ENCODE measurements at regions not wholly inside any gene's neighbourhood (a gene's known extent, or its start where the extent isn't known, plus 50 kb on each side); places are given as distances from the start of the nearest gene placed in this dataset.
"Not testable (repeated sequence)": the region's sequence is repeated elsewhere in the genome, so short reads cannot be mapped to it uniquely, and the experiment has no call there.

DNA sequence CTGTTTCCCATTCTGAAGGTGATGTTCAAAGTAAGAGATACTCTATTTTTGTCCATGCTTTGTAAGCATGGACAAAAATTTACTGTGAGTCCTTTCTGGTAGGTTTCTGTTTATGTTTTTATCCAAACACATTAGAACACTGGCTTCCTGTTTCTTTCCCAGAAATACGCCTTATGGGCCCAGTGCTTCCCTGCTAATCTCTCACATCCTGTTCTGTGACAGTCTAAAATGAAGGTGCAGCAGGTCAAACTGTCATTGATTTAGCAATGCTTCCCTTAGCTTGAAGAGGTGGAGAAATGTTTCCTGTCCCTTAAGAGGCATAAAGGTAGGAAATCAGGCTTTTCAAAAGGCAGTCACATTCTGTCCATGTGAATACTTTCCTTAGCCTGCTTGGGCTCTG is 305.6 kb downstream of the RPS29 start:
- TF ChIP-seq, protein P1, sequence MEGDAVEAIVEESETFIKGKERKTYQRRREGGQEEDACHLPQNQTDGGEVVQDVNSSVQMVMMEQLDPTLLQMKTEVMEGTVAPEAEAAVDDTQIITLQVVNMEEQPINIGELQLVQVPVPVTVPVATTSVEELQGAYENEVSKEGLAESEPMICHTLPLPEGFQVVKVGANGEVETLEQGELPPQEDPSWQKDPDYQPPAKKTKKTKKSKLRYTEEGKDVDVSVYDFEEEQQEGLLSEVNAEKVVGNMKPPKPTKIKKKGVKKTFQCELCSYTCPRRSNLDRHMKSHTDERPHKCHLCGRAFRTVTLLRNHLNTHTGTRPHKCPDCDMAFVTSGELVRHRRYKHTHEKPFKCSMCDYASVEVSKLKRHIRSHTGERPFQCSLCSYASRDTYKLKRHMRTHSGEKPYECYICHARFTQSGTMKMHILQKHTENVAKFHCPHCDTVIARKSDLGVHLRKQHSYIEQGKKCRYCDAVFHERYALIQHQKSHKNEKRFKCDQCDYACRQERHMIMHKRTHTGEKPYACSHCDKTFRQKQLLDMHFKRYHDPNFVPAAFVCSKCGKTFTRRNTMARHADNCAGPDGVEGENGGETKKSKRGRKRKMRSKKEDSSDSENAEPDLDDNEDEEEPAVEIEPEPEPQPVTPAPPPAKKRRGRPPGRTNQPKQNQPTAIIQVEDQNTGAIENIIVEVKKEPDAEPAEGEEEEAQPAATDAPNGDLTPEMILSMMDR (IDR thresholded peaks at IDR 0.05; ENCODE audit: low read depth, low read length): no peak
- no peak overlapping the region for H3K4me3 ChIP-seq (ENCODE audit: low read depth, low read length)
- in situ Hi-C loops (cut with HindIII; ENCODE audit: low sequenced_read_pairs): no loop called here
- DNase-seq (ENCODE audit: low read depth, low spot score): no peak

DNA sequence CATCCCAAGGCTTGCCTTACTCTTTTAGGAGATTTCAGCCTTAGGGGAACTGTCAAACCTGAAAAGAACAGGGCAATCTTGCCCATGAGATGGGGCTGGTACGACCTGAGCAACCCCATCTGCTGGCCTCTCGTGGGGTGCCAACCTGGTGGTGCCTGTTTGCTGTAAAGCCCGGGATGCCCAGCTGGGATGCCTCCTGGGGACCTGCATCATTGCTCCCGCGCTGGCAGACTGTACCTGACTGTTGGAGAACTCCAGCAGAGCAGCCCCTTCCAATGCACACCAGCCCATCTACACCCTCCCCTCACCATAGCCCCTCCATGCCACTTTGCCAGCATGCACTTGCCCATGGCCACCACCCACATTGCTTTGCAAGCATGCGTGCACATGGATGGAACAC is 335.7 kb downstream of the RPS29 start:
- DNase-seq (ENCODE audit: low read depth, low spot score): no peak
- no peak overlapping the region for H3K4me3 ChIP-seq (ENCODE audit: low read depth, low read length)
- TF ChIP-seq, protein P1 (IDR thresholded peaks at IDR 0.05; ENCODE audit: low read depth, low read length): no peak
- in situ Hi-C loops (cut with HindIII; ENCODE audit: low sequenced_read_pairs): no loop called here

DNA sequence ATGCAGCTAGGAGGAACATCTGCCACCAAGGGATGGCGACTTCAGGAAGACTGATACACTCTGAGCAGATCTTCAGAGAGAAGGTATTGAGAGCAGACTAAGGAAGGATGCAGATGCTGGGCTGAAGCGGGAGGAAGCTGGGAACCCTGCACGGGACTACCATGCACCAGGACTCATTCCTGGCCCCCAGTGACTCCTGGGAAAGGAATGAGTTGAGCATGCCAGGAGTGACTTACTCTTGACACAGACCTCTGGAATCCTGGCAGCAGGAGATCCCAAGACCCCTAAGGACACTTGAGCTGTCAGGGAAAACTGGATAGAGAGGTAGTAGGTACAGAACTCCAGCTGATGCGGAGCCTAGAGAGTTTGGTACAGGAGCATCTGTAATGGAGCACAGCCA is 336.1 kb downstream of the RPS29 start:
- peak; percentile 36 for DNase-seq (ENCODE audit: low read depth, low spot score)
- no peak overlapping the region for H3K4me3 ChIP-seq (ENCODE audit: low read depth, low read length)
- in situ Hi-C loops (cut with HindIII; ENCODE audit: low sequenced_read_pairs): no loop called here
- TF ChIP-seq, protein P1 (IDR thresholded peaks at IDR 0.05; ENCODE audit: low read depth, low read length): no peak

DNA sequence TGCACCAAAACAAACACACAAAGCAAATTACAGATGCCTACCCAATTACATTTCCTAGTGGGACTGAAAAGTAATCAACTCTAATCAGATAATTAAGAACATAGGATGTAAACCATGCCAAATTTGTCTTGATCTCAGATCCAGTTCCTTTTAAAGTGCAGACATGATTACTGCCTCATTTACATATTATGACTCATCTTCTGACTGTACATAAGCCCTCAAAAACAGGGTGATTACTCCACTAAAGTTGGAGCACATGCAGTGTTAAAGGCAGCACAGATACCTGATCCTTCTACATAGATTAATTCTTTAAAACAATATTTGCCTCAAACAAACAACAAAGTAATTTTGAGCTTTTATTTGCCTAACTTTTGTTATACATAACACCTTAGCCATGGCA is 337.2 kb downstream of the RPS29 start:
- TF ChIP-seq, protein P1 (IDR thresholded peaks at IDR 0.05; ENCODE audit: low read depth, low read length): no peak
- in situ Hi-C loops (cut with HindIII; ENCODE audit: low sequenced_read_pairs): no loop called here

DNA sequence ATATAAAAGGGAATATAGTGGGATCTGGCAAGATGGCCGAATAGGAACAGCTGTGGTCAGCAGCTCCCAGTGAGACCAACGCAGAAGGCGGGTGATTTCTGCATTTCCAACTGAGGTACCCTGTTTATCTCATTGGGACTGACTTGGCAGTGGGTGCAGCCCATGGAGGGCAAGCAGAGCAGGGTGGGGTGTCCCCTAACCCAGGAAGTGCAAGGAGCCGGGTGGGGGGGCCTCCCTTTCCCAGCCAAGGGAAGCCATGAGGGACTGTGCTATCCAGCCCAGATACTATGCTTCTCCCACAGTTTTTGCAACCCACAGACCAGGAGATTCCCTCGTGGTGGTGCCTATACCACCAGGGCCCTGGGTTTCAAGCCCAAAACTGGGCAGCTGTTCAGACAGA is 342.4 kb downstream of the RPS29 start:
- in situ Hi-C loops (cut with HindIII; ENCODE audit: low sequenced_read_pairs); DNase-seq (ENCODE audit: low read depth, low spot score); H3K4me3 ChIP-seq (ENCODE audit: low read depth, low read length): not testable (repeated sequence)

More for the DNA sequence above, 337.2 kb downstream of the RPS29 start:
- no peak overlapping the region for H3K4me3 ChIP-seq (ENCODE audit: low read depth, low read length)
- peak; percentile 26 for DNase-seq (ENCODE audit: low read depth, low spot score)

DNA sequence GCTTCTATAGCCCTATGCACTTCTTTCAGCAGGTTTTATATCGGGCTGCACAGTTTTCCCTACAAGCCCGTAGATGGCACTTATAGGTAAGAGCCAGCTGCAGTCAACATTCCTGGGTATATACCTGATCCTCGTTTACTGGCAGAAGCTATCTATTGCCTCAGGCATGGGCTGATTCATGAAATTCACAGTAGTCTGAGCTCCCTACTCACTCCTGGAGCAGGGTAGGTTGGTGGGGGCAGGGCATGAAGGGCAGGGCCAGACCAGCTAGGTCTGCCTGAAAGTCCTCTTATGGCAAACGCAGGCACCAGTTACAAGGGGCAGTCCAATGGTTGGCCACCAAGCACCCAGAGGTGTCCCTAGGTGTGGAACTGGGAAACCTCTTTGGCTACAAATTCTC is 345.8 kb downstream of the RPS29 start:
- in situ Hi-C loops (cut with HindIII; ENCODE audit: low sequenced_read_pairs): no loop called here
- TF ChIP-seq, protein P1 (IDR thresholded peaks at IDR 0.05; ENCODE audit: low read depth, low read length): no peak
- no peak overlapping the region for H3K4me3 ChIP-seq (ENCODE audit: low read depth, low read length)
- no peak for DNase-seq (ENCODE audit: low read depth, low spot score)

DNA sequence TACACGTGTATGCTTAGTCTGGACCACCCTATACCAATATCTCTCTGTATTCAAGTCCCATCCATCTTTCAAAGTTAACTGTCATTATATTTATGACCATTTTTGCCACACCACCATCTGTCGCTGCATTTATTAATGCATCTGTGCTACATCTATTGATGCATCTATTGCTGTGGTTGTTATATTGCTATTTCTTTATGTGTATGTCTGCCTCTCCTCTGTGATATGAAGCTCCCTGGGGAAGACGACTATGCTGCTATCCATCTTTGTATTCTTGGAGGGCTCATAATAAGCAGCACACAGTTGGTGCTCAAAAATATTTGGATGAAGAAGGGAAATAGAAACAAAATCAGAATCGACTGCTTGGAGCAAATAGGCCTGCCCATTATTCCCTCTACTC is 357.6 kb downstream of the RPS29 start:
- in situ Hi-C loops (cut with HindIII; ENCODE audit: low sequenced_read_pairs): no loop called here
- no peak for DNase-seq (ENCODE audit: low read depth, low spot score)
- TF ChIP-seq, protein P1 (IDR thresholded peaks at IDR 0.05; ENCODE audit: low read depth, low read length): no peak
- no peak overlapping the region for H3K4me3 ChIP-seq (ENCODE audit: low read depth, low read length)
